ENCODE measurements at regions not wholly inside any gene's neighbourhood (a gene's known extent, or its start where the extent isn't known, plus 50 kb on each side); places are given as distances from the start of the nearest gene placed in this dataset.
"Not testable (repeated sequence)": the region's sequence is repeated elsewhere in the genome, so short reads cannot be mapped to it uniquely, and the experiment has no call there.

DNA sequence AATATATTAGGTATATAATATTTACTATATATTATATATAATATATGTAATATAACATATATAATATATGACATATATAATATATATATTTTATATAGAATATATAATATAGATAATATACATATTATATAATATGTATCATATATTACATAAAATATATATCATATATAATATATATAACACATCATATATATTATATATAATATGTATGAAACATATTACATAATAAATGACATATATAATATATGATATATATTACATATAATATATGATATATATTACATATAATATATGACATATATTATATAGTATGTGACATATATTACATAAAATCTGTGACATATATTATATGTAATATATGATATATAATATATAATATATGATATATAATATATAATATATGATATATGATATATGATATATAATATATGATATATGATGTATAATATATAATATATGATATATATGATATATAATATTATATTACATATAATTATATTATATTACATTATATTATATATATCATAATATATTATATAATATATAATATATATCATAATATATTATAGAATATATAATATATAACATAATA lies 119.5 kb upstream of the RIMBP3 start:
- Mint-ChIP-seq H3K36me3 (no peaks in the 10 kb centered on the region), H3K9me3 (peaks cover 3% of the 10 kb centered on the region), H3K4me3 (no peak overlapping the region), H3K4me1 (no peaks in the 10 kb centered on the region), H3K27me3 (no peaks in the 10 kb centered on the region), H3K27ac (no peak overlapping the region)
- DNase-seq, result no peak
- ATAC-seq (ENCODE audit: low read depth), result no peak
- POLR2A ChIA-PET, result no interaction called here

- ATAC-seq (ENCODE audit: low read depth), result peak; percentile 76
- peak; percentile 71 for DNase-seq
- H3K27ac Mint-ChIP-seq, H3K4me1 Mint-ChIP-seq, H3K9me3 Mint-ChIP-seq, H3K36me3 Mint-ChIP-seq, H3K4me3 Mint-ChIP-seq, H3K27me3 Mint-ChIP-seq, POLR2A ChIA-PET: not testable (repeated sequence)
Measured at GRCh38 chr22:18730410-18730809, 118.7 kb upstream of the RIMBP3 start.

Data from activated naive CD8-positive, alpha-beta T cell treated with anti-CD3 and anti-CD28 coated beads, Interleukin-2, amount 10 ng/mL, durations not matched to agents 7 days and 5 days (primary cell).